Nephron progenitor cell (in vitro differentiated cells): ENCODE measurements at regions not wholly inside any gene's neighbourhood (a gene's known extent, or its start where the extent isn't known, plus 50 kb on each side); places are given as distances from the start of the nearest gene placed in this dataset.

Experiments
- DNase-seq: peaks from one replicate; pipeline ENCODE4 v3.0.0; 2021
- H3K27ac Mint-ChIP-seq: 2 replicates; pipeline ENCODE4 v1.8.0; 2021; ENCODE audit warnings: mild to moderate bottlenecking, moderate library complexity, mixed read lengths
- H3K27me3 Mint-ChIP-seq: 2 replicates; pipeline ENCODE4 v1.8.0; 2021; ENCODE audit warnings: mild to moderate bottlenecking, low read depth, mixed read lengths; ENCODE audit not compliant: poor library complexity
- H3K36me3 Mint-ChIP-seq: 2 replicates; pipeline ENCODE4 v1.8.0; 2021; ENCODE audit warnings: low read depth, mixed read lengths
- H3K4me1 Mint-ChIP-seq: 2 replicates; pipeline ENCODE4 v1.8.0; 2021; ENCODE audit warnings: mixed read lengths
- H3K4me3 Mint-ChIP-seq: 2 replicates; pipeline ENCODE4 v1.8.0; 2021; ENCODE audit warnings: mild to moderate bottlenecking, moderate library complexity, mixed read lengths
- H3K9me3 Mint-ChIP-seq: 2 replicates; pipeline ENCODE4 v1.8.0; 2021; ENCODE audit warnings: mild to moderate bottlenecking, moderate library complexity, mixed read lengths
- CTCF ChIP-seq: fragments of 200-600 bp; sonication (generic); IDR thresholded peaks from 2 replicates; pipeline ENCODE4 v1.5.0; 2021; ENCODE audit warnings: antibody characterized with exemption

DNA sequence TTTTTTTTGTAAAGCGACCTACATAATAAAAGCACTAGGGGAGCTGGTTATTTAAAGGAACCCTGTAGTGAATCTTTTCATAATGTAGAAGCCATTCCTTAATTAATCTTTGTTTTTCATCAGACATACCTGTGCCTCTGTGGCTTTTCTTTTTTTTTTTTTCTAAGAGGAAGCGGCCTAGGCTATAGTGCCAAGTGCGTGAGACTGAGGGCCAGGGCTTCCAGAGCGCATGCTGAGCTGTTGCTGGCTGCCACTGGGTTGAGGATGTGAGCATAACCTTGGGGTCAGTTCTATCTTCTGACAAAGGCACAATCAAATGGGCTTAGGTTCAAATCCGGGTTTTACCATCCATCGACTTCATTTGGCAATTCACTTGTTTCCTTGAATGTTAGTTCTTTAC is 103.7 kb downstream of the NEUROD6 start:
- TF ChIP-seq CTCF, result no peak
- no peak for DNase-seq
- H3K27me3 Mint-ChIP-seq, result peaks cover 3% of the 10 kb centered on the region
- no peaks in the 10 kb centered on the region for H3K9me3 Mint-ChIP-seq
- no peak overlapping the region for H3K4me3 Mint-ChIP-seq
- peaks cover 5% of the 10 kb centered on the region for H3K4me1 Mint-ChIP-seq
- H3K27ac Mint-ChIP-seq, result no peak overlapping the region
- H3K36me3 Mint-ChIP-seq, result no peaks in the 10 kb centered on the region

- no peak for DNase-seq
- Mint-ChIP-seq H3K9me3 (no peaks in the 10 kb centered on the region), H3K27ac (no peak overlapping the region), H3K36me3 (no peaks in the 10 kb centered on the region), H3K27me3 (no peaks in the 10 kb centered on the region), H3K4me1 (peaks cover 5% of the 10 kb centered on the region), H3K4me3 (no peak overlapping the region)
- TF ChIP-seq CTCF, result no peak
Measured at GRCh38 chr7:31234836-31235605, 105.5 kb downstream of the NEUROD6 start.

GRCh38 chr7:31228957-31229356 is 111.6 kb downstream of the NEUROD6 start:
- TF ChIP-seq CTCF, result no peak
- peaks cover 45% of the 10 kb centered on the region for H3K9me3 Mint-ChIP-seq
- DNase-seq, result no peak
- peaks cover 11% of the 10 kb centered on the region for H3K36me3 Mint-ChIP-seq
- H3K27me3 Mint-ChIP-seq, result peaks cover 3% of the 10 kb centered on the region
- H3K4me3 Mint-ChIP-seq, result no peak overlapping the region
- no peak overlapping the region for H3K27ac Mint-ChIP-seq
- H3K4me1 Mint-ChIP-seq, result no peaks in the 10 kb centered on the region

DNA sequence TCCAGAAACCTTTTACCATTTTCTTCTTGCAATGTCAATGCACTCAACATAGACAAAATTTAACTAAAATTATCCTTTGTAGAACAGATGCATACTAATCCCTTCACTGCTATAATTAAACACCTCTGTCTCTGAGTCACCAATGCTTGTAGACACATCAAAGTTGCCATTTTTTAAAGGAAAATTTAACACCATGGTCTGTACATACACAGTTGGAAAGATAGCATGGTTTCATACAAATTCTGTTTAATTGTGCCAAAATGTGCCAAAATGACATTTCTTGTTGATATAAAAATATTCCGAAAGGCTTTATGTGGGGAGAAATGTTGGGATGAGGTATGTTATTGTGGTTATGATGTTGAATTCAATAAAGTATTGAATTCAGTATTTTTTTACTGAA is 125.8 kb downstream of the NEUROD6 start:
- no peak for TF ChIP-seq CTCF
- H3K27me3 Mint-ChIP-seq, result no peaks in the 10 kb centered on the region
- no peak overlapping the region for H3K4me3 Mint-ChIP-seq
- no peaks in the 10 kb centered on the region for H3K4me1 Mint-ChIP-seq
- H3K36me3 Mint-ChIP-seq, result no peaks in the 10 kb centered on the region
- DNase-seq, result no peak
- no peak overlapping the region for H3K27ac Mint-ChIP-seq
- H3K9me3 Mint-ChIP-seq, result no peaks in the 10 kb centered on the region

GRCh38 chr7:31211281-31211680 is 129.2 kb downstream of the NEUROD6 start:
- no peak for DNase-seq
- peaks cover 4% of the 10 kb centered on the region for H3K27me3 Mint-ChIP-seq
- H3K27ac Mint-ChIP-seq, result no peak overlapping the region
- no peaks in the 10 kb centered on the region for H3K36me3 Mint-ChIP-seq
- H3K4me1 Mint-ChIP-seq, result no peaks in the 10 kb centered on the region
- TF ChIP-seq CTCF, result no peak
- H3K4me3 Mint-ChIP-seq, result no peak overlapping the region
- H3K9me3 Mint-ChIP-seq, result no peaks in the 10 kb centered on the region

- peaks cover 9% of the 10 kb centered on the region for H3K36me3 Mint-ChIP-seq
- no peak for DNase-seq
- H3K4me1 Mint-ChIP-seq, result peaks cover 9% of the 10 kb centered on the region
- H3K27ac Mint-ChIP-seq, result no peak overlapping the region
- H3K9me3 Mint-ChIP-seq, result peaks cover 16% of the 10 kb centered on the region
- H3K4me3 Mint-ChIP-seq, result no peak overlapping the region
- H3K27me3 Mint-ChIP-seq, result peaks cover 11% of the 10 kb centered on the region
- TF ChIP-seq CTCF, result no peak
Measured at GRCh38 chr7:31204071-31204470, 136.5 kb downstream of the NEUROD6 start.
